GM13976 (cell line): ENCODE measurements at regions not wholly inside any gene's neighbourhood (a gene's known extent, or its start where the extent isn't known, plus 50 kb on each side); places are given as distances from the start of the nearest gene placed in this dataset.

ENCODE experiments used
- DNase-seq: peaks from one replicate; pipeline ENCODE4 v3.0.0; 2012; ENCODE audit warnings: low spot score
- CTCF ChIP-seq: IDR thresholded peaks from 2 replicates; pipeline ENCODE4 v1.5.1; 2012; ENCODE audit warnings: borderline replicate concordance, mild to moderate bottlenecking; ENCODE audit not compliant: insufficient read depth; ENCODE audit errors: extremely low read depth, missing control alignments, control extremely low read depth
- in situ Hi-C: fragments of 300-500 bp; cut with MboI; formaldehyde crosslinking; loops from one replicate; pipeline ENCODE4 v1.12.0; 2022; ENCODE audit warnings: low sequenced_read_pairs, mixed read lengths, inconsistent platforms; ENCODE audit not compliant: unreplicated experiment

- in situ Hi-C loops = no loop called here
- DNase-seq = no peak
Observed at GRCh38 chr7:41787651-41788350, 84.9 kb upstream of the INHBA start.

GRCh38 chr7:41786944-41787343 is 84.1 kb upstream of the INHBA start:
- no peak for TF ChIP-seq CTCF
- no peak for DNase-seq
- in situ Hi-C loops = no loop called here

More at GRCh38 chr7:41787651-41788350, 84.9 kb upstream of the INHBA start:
- no peak for TF ChIP-seq CTCF

GRCh38 chr7:41786404-41786803 is 83.5 kb upstream of the INHBA start:
- no peak for TF ChIP-seq CTCF
- DNase-seq = no peak
- in situ Hi-C loops = no loop called here

GRCh38 chr7:41785840-41786239 is 83.0 kb upstream of the INHBA start:
- no peak for TF ChIP-seq CTCF
- in situ Hi-C loops = no loop called here
- no peak for DNase-seq

GRCh38 chr7:41785265-41785664 is 82.4 kb upstream of the INHBA start:
- in situ Hi-C loops = no loop called here

GRCh38 chr7:41779918-41780317 is 77.0 kb upstream of the INHBA start:
- in situ Hi-C loops = no loop called here
- DNase-seq = no peak
- no peak for TF ChIP-seq CTCF

More at GRCh38 chr7:41785265-41785664, 82.4 kb upstream of the INHBA start:
- TF ChIP-seq CTCF = no peak
- DNase-seq = no peak
